ENCODE measurements at regions not wholly inside any gene's neighbourhood (a gene's known extent, or its start where the extent isn't known, plus 50 kb on each side); places are given as distances from the start of the nearest gene placed in this dataset.

DNA sequence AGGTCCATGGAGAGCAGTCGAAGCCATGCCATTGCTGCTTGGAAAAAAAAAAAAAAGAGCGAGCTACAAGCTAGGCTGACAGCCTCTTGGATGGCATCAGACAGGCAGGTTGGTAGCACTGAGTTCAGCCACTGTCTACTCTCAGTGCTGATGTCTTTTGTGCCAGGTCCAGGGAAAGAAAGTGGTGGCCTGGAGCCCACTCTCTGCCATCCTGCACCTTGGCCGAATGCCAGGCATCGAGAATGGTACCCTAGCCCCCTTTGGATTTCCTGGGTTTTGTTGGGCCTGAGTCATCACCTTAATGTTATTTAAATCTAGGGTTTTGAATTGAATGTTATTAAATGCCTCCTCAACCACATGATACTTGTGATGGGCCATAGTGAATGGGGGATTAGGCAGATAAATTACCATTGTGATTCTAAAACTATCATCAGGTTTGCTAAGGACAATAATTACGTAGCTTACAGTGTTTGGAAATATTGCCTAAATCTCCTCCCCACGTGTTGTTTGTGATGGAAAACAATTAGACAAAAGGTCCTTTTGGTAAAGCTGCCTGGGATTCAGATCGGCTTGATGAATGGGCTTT, 195.7 kb upstream of the GPR26 start:
- H3K27me3 ChIP-seq (ENCODE audit: insufficient read depth, low read length, poor library complexity, severe bottlenecking): no peaks in the 10 kb centered on the region
- no peak overlapping the region for H3K9ac ChIP-seq (ENCODE audit: low read depth, low read length, poor library complexity, severe bottlenecking)
- H3K9me3 ChIP-seq (ENCODE audit: insufficient read depth, low read depth, low read length): no peaks in the 10 kb centered on the region; the same call in 1 of the 2 replicates
- H4K20me1 ChIP-seq (ENCODE audit: insufficient read depth, low read length, poor library complexity, severe bottlenecking): no peaks in the 10 kb centered on the region
- H3K4me1 ChIP-seq (ENCODE audit: insufficient read depth, low read length, poor library complexity, severe bottlenecking): no peaks in the 10 kb centered on the region
- no peak overlapping the region for H3K4me2 ChIP-seq (ENCODE audit: low read depth, low read length, poor library complexity, severe bottlenecking)
- H2AFZ ChIP-seq (ENCODE audit: low read length): no peak overlapping the region
- no peaks in the 10 kb centered on the region for H3K9me2 ChIP-seq (replicated peaks; ENCODE audit: low read depth, low read length)
- no peaks in the 10 kb centered on the region for H3F3A ChIP-seq (ENCODE audit: low read depth)
- H3K4me3 ChIP-seq (ENCODE audit: low read length, poor library complexity, severe bottlenecking): no peak overlapping the region
- TF ChIP-seq, protein P1, sequence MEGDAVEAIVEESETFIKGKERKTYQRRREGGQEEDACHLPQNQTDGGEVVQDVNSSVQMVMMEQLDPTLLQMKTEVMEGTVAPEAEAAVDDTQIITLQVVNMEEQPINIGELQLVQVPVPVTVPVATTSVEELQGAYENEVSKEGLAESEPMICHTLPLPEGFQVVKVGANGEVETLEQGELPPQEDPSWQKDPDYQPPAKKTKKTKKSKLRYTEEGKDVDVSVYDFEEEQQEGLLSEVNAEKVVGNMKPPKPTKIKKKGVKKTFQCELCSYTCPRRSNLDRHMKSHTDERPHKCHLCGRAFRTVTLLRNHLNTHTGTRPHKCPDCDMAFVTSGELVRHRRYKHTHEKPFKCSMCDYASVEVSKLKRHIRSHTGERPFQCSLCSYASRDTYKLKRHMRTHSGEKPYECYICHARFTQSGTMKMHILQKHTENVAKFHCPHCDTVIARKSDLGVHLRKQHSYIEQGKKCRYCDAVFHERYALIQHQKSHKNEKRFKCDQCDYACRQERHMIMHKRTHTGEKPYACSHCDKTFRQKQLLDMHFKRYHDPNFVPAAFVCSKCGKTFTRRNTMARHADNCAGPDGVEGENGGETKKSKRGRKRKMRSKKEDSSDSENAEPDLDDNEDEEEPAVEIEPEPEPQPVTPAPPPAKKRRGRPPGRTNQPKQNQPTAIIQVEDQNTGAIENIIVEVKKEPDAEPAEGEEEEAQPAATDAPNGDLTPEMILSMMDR (conservative IDR thresholded peaks at IDR 0.05; ENCODE audit: low read length): no peak
- no peak for TF ChIP-seq EZH2phosphoT487 (IDR thresholded peaks at IDR 0.05; ENCODE audit: borderline replicate concordance)
- no peaks in the 10 kb centered on the region for H3K79me2 ChIP-seq (ENCODE audit: insufficient read depth, low read length)
- H3K36me3 ChIP-seq (ENCODE audit: insufficient read depth, low read length): no peaks in the 10 kb centered on the region

DNA sequence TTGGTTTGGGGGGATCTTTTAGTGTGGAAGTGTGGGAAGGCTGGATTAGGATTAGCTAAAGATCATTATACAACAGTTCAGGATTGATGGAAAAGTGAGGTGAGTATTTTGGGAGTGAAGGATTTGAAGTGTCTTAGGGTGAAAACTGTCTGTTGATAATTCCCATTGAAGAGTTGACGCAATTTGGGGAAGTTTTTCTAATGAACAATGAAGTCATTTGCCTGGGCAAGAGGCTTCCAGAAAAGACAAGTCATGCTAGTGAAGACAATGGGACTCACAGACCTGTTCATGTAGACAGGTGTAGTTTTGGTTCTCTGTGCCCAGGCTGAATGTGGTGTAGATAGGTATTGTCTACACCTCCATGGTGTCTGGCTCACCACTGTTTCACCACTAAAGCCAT, 194.3 kb upstream of the GPR26 start:
- H3K9me3 ChIP-seq (ENCODE audit: insufficient read depth, low read depth, low read length): no peaks in the 10 kb centered on the region; the same call in 1 of the 2 replicates
- no peaks in the 10 kb centered on the region for H3K27me3 ChIP-seq (ENCODE audit: insufficient read depth, low read length, poor library complexity, severe bottlenecking)
- H3F3A ChIP-seq (ENCODE audit: low read depth): no peaks in the 10 kb centered on the region
- H4K20me1 ChIP-seq (ENCODE audit: insufficient read depth, low read length, poor library complexity, severe bottlenecking): no peaks in the 10 kb centered on the region
- no peak overlapping the region for H3K4me3 ChIP-seq (ENCODE audit: low read length, poor library complexity, severe bottlenecking)
- no peak overlapping the region for H3K4me2 ChIP-seq (ENCODE audit: low read depth, low read length, poor library complexity, severe bottlenecking)
- no peaks in the 10 kb centered on the region for H3K79me2 ChIP-seq (ENCODE audit: insufficient read depth, low read length)
- TF ChIP-seq, protein P1 (conservative IDR thresholded peaks at IDR 0.05; ENCODE audit: low read length): no peak
- no peak overlapping the region for H3K9ac ChIP-seq (ENCODE audit: low read depth, low read length, poor library complexity, severe bottlenecking)
- no peaks in the 10 kb centered on the region for H3K4me1 ChIP-seq (ENCODE audit: insufficient read depth, low read length, poor library complexity, severe bottlenecking)
- no peaks in the 10 kb centered on the region for H3K9me2 ChIP-seq (replicated peaks; ENCODE audit: low read depth, low read length)
- H2AFZ ChIP-seq (ENCODE audit: low read length): no peak overlapping the region
- H3K36me3 ChIP-seq (ENCODE audit: insufficient read depth, low read length): no peaks in the 10 kb centered on the region

- Histone ChIP-seq H3K4me1 (ENCODE audit: insufficient read depth, low read length, poor library complexity, severe bottlenecking) (no peaks in the 10 kb centered on the region), H3K9me2 (replicated peaks; ENCODE audit: low read depth, low read length) (no peaks in the 10 kb centered on the region), H3K9ac (ENCODE audit: low read depth, low read length, poor library complexity, severe bottlenecking) (no peak overlapping the region), H3K4me2 (ENCODE audit: low read depth, low read length, poor library complexity, severe bottlenecking) (no peak overlapping the region), H3K79me2 (ENCODE audit: insufficient read depth, low read length) (no peaks in the 10 kb centered on the region), H3K9me3 (ENCODE audit: insufficient read depth, low read depth, low read length) (no peaks in the 10 kb centered on the region; the same call in 1 of the 2 replicates), H3K36me3 (ENCODE audit: insufficient read depth, low read length) (no peaks in the 10 kb centered on the region), H3K27me3 (ENCODE audit: insufficient read depth, low read length, poor library complexity, severe bottlenecking) (no peaks in the 10 kb centered on the region), H3F3A (ENCODE audit: low read depth) (no peaks in the 10 kb centered on the region), H2AFZ (ENCODE audit: low read length) (no peak overlapping the region), H4K20me1 (ENCODE audit: insufficient read depth, low read length, poor library complexity, severe bottlenecking) (no peaks in the 10 kb centered on the region), H3K4me3 (ENCODE audit: low read length, poor library complexity, severe bottlenecking) (no peak overlapping the region)
- no peak for TF ChIP-seq EZH2phosphoT487 (IDR thresholded peaks at IDR 0.05; ENCODE audit: borderline replicate concordance)
- TF ChIP-seq, protein P1 (conservative IDR thresholded peaks at IDR 0.05; ENCODE audit: low read length): no peak
These were observed 193.5 kb upstream of the GPR26 start for GRCh38 chr10:123472606-123473005.
